Right atrium auricular region (tissue), 2 donors: ENCODE measurements at regions not wholly inside any gene's neighbourhood (a gene's known extent, or its start where the extent isn't known, plus 50 kb on each side); places are given as distances from the start of the nearest gene placed in this dataset.

Experiments used
- DNase-seq: peaks from one replicate; pipeline ENCODE4 v3.0.0-alpha.2; 2019; ENCODE audit warnings: low spot score
- H3K27ac ChIP-seq, 2 donors: fragments of 200-600 bp; sonication (generic); 1 replicate in 1 of 2; 2 replicates in 1 of 2; pipeline ENCODE4 v1.5.1; 2016 to 2019
- H3K27me3 ChIP-seq, 2 donors: fragments of 200-600 bp; sonication (generic); one replicate each; pipeline versions ENCODE4 v1.5.1 to v1.6.0; 2017 to 2019
- H3K36me3 ChIP-seq: fragments of 200-600 bp; sonication (generic); one replicate; pipeline ENCODE4 v1.5.1; 2016
- H3K4me1 ChIP-seq, 2 donors: fragments of 200-600 bp; sonication (generic); one replicate each; pipeline versions ENCODE4 v1.5.1 to v1.6.0; 2017 to 2019
- H3K4me3 ChIP-seq, 2 donors: fragments of 200-600 bp; sonication (generic); 1 replicate in 1 of 2; 2 replicates in 1 of 2; pipeline ENCODE4 v1.5.1; 2017 to 2019; ENCODE audit warnings: mild to moderate bottlenecking in 1 of 2, moderate library complexity in 1 of 2
- H3K9me3 ChIP-seq, 2 donors: fragments of 200-600 bp; sonication (generic); one replicate each; pipeline ENCODE4 v1.5.1; 2019
- TF ChIP-seq, protein P1 (sequence below), 2 donors: fragments of 200-600 bp; sonication (generic); IDR thresholded peaks; one replicate each; pipeline ENCODE4 v1.5.1; 2019; ENCODE audit warnings: antibody characterized with exemption in 2 of 2

GRCh38 chr10:62610649-62611229, 193.8 kb upstream of the ADO start:
- DNase-seq, result no peak
- H3K9me3 ChIP-seq, result no peaks in the 10 kb centered on the region
- H3K27ac ChIP-seq, result no peak overlapping the region
- H3K36me3 ChIP-seq, result no peaks in the 10 kb centered on the region
- no peak overlapping the region for H3K4me3 ChIP-seq
- H3K27me3 ChIP-seq, result no peaks in the 10 kb centered on the region
- peaks cover 0 to 5% of the 10 kb centered on the region in 2 donors for H3K4me1 ChIP-seq
- TF ChIP-seq, protein P1, sequence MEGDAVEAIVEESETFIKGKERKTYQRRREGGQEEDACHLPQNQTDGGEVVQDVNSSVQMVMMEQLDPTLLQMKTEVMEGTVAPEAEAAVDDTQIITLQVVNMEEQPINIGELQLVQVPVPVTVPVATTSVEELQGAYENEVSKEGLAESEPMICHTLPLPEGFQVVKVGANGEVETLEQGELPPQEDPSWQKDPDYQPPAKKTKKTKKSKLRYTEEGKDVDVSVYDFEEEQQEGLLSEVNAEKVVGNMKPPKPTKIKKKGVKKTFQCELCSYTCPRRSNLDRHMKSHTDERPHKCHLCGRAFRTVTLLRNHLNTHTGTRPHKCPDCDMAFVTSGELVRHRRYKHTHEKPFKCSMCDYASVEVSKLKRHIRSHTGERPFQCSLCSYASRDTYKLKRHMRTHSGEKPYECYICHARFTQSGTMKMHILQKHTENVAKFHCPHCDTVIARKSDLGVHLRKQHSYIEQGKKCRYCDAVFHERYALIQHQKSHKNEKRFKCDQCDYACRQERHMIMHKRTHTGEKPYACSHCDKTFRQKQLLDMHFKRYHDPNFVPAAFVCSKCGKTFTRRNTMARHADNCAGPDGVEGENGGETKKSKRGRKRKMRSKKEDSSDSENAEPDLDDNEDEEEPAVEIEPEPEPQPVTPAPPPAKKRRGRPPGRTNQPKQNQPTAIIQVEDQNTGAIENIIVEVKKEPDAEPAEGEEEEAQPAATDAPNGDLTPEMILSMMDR (IDR thresholded peaks at IDR 0.05), result peak; percentile 72 to 87

DNA sequence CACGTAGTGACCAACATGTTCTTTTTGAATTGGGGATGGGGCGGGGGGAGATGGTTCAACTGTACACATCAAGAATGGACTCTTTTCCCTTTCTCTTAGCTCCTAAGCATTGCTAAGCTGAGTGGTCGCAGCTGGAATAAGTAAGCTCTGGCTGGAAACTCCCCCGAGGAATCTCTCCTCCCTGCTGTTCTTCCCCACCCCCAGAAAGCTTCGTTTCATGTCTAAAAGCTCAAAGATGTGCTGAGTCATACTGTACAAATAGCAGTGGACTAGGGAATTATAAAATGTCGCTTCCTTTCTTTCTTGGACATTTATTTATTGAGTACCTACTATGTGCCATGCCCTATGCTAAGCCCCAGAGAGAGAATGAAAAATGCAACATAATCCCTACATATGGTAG, 191.1 kb upstream of the ADO start:
- TF ChIP-seq, protein P1 (IDR thresholded peaks at IDR 0.05), result no peak
- no peaks in the 10 kb centered on the region for H3K9me3 ChIP-seq
- no peak for DNase-seq
- H3K27ac ChIP-seq, result no peak overlapping the region
- no peaks in the 10 kb centered on the region for H3K27me3 ChIP-seq
- H3K4me3 ChIP-seq, result no peak overlapping the region
- peaks cover 0 to 5% of the 10 kb centered on the region in 2 donors for H3K4me1 ChIP-seq
- no peaks in the 10 kb centered on the region for H3K36me3 ChIP-seq

DNA sequence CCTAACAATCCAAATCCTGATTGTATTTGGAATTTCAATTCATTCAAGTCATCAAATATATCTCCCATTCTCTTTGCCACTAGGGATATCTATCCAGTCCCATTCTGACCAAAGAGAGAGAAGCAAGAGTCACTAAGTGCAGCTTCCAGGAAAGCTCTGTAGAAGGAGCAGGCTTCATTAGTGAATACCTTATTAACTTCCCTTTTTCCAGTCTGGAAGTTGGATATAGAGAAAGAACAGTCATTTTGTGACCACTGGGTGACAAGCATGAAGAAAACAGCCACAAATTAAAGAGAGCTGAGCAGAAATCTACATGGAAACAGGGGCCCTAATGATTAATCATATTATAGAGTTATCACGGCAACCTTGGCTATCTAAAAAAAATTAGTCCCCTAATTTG, 190.7 kb upstream of the ADO start:
- DNase-seq, result no peak
- Histone ChIP-seq H3K36me3 (no peaks in the 10 kb centered on the region), H3K27ac (no peak overlapping the region), H3K27me3 (no peaks in the 10 kb centered on the region), H3K9me3 (no peaks in the 10 kb centered on the region), H3K4me3 (no peak overlapping the region), H3K4me1 (peaks cover 0 to 5% of the 10 kb centered on the region in 2 donors)
- TF ChIP-seq, protein P1 (IDR thresholded peaks at IDR 0.05), result no peak

GRCh38 chr10:62614389-62615157, 189.9 kb upstream of the ADO start:
- Histone ChIP-seq H3K27ac (no peak overlapping the region), H3K27me3 (no peaks in the 10 kb centered on the region), H3K36me3 (no peaks in the 10 kb centered on the region), H3K9me3 (no peaks in the 10 kb centered on the region), H3K4me1 (peaks cover 0 to 5% of the 10 kb centered on the region in 2 donors), H3K4me3 (no peak overlapping the region)
- TF ChIP-seq, protein P1 (IDR thresholded peaks at IDR 0.05), result no peak
- no peak for DNase-seq

- TF ChIP-seq, protein P1 (IDR thresholded peaks at IDR 0.05), result no peak
- no peaks in the 10 kb centered on the region for H3K9me3 ChIP-seq
- no peak overlapping the region for H3K4me3 ChIP-seq
- no peak for DNase-seq
- no peak overlapping the region for H3K27ac ChIP-seq
- peaks cover 0 to 5% of the 10 kb centered on the region in 2 donors for H3K4me1 ChIP-seq
- H3K27me3 ChIP-seq, result no peaks in the 10 kb centered on the region
- H3K36me3 ChIP-seq, result no peaks in the 10 kb centered on the region
Measured at GRCh38 chr10:62616885-62617590, 187.5 kb upstream of the ADO start.
